GM18868 (cell line): ENCODE measurements at regions not wholly inside any gene's neighbourhood (a gene's known extent, or its start where the extent isn't known, plus 50 kb on each side); places are given as distances from the start of the nearest gene placed in this dataset.

ENCODE experiments used
- ATAC-seq: cut with Tn5 transposase; IDR thresholded peaks from one replicate; pipeline ENCODE4 v1.9.1; 2021; ENCODE audit warnings: mild to moderate bottlenecking, moderate library complexity; ENCODE audit not compliant: unreplicated experiment

DNA sequence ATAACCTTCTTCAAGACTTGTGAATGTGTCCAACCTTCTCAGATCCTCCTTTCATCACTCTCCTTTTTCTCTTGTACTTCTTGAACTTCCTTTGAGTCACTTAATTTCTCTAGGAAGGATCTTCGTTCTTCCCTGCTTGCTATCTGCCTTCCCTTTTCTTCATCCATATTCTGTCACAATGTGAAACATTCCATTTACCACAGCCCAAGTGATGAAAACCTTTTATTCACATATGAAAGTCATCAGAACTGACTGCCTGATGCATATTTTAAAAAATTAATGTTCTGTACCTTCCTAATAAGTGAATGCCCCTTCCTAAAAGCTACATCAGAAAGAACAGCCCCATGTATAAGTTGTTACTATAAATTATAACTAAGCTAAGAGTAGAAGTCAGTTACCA lies 520.4 kb upstream of the LUZP2 start:
- no peak for ATAC-seq

DNA sequence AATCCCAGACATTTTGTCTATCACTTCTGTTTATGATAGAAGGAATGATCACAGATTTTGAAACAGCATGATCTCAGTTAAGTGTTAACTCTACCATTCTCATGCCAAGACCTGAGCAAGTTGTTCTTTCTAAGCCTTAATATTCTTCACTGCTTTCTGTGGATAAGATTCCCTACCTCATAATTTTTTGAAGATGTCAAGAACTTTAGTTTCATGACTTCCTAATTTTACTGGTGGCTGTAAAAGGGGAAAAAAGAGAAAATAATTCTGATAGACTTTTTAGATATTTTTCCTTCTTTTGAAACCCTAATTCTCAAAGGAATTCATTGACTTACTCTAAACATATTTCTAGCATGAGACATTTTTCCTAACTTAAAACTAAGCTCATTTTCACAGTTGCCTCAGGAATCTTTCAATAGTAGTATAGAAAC lies 520.0 kb upstream of the LUZP2 start:
- ATAC-seq, result no peak

DNA sequence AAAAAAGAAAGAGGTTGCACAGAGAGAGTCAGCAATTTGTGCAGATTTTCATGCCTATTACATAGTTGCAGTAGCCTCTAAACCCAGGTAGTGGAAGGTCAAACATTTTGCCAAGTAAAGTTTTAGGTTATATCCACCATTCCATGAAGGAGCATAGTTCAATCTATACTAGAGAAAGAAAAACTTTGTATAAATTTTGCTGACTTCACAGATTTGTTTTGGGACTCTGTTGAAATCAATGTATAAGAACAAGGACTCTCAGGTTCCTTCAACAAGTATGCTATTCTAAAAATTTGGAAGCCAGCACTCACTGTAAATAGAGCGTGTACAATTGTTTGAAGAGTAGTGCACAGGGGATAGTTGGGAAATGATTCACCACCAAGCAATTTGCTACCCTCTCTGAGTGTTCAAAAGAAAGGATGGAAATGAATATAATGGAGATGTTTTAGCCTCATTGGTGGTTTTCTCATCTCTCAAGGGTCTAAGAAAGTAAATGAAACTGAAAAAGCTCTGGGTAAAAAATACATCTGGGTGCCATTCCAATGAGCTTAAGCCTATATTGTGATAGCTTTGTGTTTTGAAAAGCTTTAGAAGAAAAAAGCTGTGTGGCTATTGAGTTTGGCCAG lies 508.4 kb upstream of the LUZP2 start:
- no peak for ATAC-seq

DNA sequence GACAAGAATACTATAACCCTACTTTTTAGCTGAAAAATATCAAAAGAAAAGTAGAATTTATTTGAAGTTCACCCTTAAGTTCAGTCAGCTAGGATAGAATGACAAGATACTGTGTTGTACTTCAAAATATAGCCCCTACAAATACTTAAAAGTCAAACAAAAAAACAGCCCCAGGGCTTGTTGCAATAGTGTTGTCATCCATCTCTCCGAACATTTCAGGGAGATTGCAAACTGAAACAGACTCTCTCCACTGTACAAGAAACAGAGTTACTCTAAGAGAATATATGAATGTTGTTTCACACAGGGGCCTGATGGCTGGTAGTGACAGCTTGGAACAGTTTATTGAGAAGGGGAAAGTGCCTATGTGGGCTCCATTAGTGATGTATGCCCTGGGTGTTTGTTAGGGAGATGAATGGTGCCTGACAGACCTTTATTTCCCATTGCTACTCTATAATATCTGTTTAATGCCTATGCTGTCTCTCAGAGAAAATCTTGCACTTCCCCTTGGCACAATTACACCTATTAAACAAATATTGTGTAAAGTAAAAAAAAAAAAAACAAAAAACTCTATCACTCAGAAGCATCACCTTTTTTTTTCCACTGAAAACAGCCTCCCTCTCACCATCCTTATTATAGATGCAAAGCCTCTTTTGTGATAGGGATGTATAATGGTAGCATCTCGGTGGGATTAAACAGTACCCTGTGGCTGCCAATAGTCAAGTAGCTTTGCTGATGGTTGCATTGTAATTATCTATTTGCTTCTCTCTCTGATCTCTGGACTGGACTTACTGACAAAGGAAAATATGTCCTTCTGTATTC lies 506.3 kb upstream of the LUZP2 start:
- ATAC-seq, result no peak

DNA sequence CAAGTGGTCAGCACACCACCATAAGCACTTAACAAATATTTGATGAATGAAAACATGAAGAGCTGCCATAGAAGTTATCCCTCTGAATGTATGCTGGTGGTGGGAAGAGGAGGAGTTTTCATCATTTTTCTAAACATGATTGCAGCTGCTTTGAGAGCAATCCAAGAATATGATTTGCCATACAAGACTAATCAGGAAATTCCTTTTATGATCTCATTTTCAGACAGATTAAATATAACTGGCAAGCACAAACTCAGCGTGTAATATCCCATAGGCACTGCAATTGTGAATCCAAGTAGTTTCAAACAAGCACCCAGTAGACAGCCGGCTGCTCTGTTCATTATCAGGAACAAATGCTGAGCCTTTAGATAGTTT lies 505.7 kb upstream of the LUZP2 start:
- ATAC-seq, result no peak

DNA sequence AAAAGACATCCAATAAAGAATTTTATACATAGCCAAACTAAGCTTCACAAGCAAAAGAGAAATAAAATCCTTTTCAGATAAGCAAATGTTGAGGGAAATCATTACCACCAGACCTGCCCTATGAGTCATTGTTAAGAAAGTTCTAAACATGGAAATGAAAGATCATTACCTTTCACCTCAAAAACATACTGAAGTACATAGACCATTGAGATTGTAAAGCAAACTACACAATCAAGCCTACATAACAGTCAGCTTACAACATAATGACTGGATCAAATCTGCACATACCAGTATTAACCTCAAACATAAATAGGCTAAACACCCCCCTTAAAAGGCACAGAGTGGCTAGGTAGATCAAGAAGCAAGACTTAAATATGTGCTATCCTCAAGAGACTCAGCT lies 501.0 kb upstream of the LUZP2 start:
- ATAC-seq, result no peak

DNA sequence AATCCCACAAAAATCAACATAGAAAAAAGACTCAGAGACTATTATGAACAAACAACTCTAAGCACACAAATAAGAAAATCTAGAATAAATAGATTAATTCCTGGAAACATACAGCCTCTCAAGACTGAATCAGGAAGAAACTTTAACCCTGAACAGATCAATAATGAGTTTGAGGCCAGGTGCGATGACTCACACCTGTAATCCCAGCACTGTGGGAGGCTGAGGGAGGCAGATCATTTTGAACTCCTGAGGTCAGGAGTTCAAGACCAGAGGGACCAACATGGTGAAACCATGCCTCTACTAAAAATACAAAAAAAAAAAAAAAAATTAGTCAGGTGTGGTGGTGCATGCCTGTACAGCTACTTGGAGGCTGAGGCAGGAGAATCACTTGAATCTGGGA lies 499.5 kb upstream of the LUZP2 start:
- no peak for ATAC-seq

DNA sequence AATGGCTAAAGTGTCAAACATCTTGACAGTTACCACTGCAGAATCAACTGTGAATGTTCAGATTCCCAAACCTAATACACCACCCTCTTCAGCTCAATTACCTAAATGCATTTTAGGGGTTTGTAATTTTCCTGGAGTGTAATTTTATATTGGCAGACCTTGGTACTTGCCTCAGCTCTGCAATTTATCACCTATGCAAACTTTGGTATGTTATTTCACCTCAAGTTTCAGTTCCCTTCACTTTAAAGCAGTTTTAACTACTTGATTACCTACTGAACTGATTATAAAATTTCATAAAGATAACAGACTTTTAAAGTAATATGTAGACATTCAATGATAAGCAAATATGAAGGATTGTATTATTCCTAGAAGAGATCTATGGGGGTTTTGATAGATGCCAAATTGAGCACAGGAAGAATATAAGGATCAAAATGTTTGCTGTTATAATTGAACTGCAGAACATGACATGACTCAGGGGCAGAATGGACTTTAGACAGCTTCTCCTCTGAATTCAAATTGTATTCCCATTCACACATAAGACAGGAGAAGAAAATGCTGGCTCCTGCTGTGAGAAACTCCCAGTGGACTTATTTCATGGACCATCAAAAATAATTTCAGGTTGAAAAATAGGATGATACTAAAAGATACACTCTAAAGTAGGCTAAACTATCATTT lies 491.5 kb upstream of the LUZP2 start:
- ATAC-seq, result no peak

DNA sequence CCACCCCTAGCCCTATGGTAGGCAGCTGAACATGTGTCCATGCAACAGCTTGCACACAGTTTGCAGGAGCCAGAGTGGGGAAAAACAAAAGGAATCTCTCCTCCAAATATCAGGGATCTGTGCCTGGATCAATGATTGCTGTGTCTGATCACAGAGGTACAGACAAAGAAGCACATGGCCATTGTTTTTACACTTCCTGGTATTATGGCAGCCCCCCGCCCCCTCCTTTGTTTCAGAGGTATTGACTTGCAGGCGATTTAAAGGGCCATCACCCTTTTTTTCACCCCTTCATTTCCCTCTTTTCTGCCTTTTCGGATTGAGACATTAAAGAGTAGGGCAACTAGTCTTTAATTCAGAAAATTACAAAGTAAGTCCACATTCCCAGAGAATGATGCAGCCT lies 453.0 kb upstream of the LUZP2 start:
- no peak for ATAC-seq

DNA sequence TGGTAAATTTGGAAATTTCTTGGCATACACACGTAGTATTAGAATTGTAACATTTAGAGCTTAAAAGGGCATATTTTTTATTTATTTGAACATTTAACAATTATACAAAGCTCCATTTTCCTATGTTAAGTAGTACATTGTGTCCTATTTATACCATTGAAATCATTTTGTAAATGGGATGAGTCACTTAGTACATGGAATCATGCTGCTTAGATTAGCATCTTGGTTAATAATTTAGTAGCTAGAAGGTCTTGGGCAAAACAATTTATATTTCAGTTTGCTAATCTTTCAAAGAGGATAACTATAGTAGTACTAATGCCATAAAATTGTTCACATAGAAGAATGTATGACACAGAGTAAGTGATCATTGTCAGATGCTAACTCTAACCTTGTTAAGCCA lies 450.1 kb upstream of the LUZP2 start:
- ATAC-seq, result no peak

DNA sequence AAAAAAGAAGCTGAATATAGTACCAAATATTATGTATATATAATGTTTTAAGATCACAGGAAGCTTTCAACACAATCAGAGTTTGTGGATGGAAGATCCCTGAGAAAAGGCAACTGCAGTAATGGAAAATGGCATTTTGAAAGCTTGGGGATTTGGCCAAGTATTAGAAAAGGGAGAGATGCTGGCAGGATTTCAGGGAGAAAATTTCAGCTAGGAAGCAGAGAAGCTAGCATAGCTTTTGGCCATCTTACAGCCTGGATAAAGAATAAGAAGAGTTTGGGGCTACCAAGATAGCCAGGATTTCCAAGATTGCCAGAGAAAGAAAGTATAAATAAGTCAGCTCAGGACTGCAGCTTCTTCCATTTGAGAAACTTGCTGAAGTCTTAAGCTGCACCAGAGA lies 440.8 kb upstream of the LUZP2 start:
- no peak for ATAC-seq

DNA sequence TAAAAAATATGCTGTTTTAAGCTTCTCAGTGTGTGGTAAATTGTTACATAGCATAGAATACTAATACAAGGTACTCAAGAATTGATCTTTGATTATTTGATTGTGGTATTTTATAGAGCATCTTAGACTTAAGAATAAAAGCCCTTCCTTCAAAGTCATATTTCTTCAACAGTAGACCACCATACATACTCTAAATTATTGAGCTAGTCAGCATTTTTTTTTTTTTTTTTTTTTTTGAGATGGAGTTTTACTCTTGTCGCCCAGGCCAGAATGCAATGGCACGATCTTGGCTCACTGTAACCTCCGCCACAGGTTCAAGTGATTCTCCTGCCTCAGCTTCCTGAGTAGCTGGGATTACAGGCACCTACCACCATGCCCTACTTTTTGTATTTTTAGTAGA lies 436.7 kb upstream of the LUZP2 start:
- no peak for ATAC-seq

DNA sequence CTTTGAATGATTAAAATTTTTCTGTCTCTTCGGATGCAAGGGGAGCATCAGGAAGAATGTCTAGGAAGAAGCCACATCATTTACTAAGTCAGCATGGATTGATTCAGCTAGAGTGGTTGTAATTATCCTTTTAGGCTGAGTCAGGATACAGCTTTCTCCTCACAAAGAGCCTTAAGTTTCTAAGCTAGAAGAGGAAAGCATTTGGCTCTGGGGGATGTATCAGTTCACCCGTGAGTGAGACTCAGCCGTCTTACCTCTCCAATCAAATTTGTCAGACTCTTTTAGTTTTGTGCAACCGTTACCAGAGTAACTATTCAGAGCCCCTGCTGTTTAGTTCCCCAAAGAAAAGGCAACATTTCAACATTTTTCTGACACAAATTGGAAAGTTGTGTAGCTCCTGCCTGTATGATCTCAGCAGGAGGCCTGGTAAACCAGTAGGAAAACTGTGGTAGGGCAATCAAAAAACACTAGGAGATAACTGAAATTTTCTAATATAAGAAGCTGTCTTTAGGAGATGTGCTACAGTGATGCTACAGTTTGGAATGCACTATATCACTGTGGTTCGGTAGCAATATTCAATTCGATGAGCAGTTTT lies 432.4 kb upstream of the LUZP2 start:
- no peak for ATAC-seq

DNA sequence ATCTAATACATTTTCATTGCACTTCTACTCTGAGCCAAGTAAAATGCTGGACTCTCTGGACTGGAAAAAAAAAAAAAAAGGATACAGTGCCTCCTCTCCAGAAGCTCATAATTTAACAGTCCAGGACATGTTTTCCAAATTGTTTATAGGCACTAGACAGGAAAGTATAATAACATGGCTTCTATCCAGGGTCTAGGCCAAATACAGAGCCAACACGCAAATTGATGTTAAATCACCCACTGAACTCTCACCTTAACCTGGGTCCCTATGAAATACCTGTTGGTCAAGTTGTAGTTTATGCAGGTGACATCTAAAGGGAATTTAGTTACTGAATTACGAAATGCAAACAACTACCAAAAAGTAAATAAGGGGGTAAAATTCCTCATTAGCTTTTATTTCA lies 428.7 kb upstream of the LUZP2 start:
- no peak for ATAC-seq

DNA sequence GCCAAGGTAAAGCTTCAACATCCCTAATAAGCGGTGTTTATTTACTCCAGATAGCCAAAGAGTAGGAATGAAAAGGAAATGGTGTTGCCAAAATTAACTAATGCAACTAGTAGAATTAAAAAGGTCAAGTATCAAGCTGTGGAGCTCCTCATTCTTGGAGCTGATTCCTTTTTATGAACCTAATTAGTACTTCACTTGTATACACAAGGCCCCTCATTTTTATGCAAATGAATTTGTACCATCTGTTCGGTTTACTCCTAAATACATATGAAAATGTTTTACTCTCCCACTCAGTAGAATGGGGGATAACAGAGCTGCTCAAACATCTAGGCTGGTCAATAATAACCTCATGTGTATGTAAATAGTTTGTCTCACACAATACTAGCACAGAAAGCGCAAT lies 426.4 kb upstream of the LUZP2 start:
- ATAC-seq, result no peak

DNA sequence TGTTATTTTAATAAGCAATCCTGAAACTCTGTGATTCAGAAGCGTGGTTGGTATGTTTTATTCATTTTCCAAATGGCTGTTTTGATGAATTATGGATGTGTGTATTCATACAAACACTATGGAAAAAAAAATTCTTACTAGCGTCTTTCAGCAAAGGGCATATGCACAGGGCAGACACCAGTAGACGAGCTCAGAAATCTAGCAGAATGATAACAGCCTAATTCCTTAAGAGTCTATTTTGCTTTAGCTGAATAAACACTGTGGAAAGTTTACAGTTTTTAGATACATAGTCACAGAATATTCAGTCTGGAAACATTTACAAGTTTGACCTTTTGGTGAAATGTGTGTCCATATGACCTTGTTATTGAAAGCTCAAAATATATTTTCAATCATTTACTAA lies 418.8 kb upstream of the LUZP2 start:
- no peak for ATAC-seq

DNA sequence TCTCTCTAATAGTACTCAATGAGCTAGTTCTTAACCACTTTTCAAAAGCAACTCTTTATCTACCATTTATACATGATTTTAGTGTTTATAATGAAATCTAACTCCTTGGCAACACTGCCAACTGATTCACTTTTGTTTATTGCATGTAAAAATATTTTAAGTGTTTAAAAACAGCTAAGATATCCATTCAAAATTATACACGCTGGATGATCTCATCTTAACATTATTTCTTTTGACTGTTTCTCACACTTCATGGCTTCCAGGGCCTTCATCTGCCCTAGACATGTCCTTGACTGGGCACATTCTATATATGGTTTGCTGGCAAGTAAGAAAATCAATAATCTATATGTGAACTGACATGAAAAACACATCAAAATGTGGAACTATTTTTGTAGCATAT lies 414.6 kb upstream of the LUZP2 start:
- ATAC-seq, result no peak

DNA sequence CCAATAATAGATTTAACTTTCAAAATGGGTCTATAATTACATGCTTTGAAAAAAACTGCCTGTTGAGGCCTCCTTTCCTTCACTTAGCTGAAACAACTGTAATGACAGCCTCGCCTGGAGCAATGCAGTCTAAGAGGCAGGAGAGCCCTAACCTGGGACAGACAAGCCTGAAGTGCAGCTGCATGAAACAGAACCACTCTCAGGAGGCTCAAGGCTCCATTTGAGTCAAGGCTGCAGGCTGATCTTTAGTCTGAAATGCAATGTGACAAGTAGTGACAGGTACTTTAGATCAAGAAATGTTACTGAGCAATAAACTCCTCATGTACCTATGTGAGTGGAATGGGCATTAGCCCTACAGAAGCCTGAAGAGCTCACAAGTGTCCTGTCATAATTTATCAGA lies 414.0 kb upstream of the LUZP2 start:
- ATAC-seq, result no peak

DNA sequence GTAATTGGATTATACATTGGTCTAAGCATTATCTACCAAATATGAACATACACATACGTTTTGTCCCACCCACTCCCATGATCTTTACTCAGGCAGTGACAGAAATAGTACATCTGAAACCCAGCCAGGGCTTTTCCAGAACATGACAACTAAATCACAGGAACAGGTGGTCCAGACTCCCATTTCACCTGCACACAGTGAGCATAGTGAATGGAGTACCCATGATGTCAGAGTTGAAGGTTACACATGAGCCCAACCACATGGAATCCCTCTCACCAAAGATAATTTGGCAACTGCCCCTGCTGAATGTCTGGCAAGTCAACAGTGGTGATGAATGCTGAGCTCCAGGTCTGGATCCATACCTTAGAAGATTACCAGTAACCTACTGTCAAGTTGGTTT lies 411.9 kb upstream of the LUZP2 start:
- no peak for ATAC-seq

DNA sequence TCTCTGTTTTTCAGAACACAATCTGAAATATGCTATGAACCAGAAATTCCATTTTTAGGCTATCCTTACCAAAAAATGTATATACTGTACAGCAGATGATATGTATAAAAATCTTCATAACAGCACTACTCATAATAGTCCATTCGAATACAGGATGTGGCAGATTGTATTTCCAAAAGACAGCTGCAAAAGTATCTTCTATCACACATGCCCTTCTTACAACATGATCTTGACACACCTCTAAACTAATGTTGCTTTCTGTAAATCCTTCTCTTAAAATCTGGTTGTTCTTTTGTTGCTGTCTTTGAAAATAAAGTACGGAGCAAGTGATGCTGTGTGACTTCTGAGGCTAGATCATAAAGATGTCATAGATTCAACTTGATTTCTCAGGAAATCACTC lies 409.9 kb upstream of the LUZP2 start:
- ATAC-seq, result no peak

DNA sequence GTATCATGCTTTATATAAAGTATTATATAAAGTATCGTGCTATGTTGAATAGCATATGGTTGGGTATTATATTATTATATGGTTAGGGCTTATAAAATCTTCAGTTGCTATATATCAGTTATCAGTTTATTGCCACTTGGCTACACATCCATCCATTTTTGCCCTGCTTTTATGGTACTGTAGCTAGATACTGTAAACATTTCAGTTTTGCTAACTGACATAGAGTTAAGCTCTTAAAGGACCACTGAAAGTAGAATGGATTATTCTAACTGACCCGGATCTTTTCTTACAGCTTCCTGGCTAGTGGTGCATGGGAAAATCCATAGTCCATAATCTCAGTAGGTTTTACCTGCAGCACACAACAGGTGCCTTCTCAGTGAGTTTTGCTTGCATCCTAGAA lies 405.3 kb upstream of the LUZP2 start:
- no peak for ATAC-seq

DNA sequence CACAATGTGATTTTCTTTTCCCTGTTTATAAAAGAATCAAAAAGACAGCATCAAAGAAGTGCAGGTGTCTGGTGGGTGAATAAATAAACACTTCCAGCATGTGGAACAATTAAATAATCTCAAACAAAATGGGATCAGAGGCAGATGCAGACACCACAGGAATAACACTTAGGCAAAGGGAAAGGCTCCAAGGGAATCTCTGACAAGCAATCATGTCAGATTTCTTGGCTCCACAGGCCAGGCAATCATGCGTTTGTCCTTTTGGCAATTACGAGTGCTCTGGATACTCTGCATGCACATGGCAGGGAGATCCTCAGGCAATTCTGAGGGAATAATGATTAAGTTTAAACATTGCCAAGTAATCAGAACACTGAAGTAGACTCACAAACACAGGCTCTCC lies 403.5 kb upstream of the LUZP2 start:
- ATAC-seq, result no peak
